ENCODE measurements at regions not wholly inside any gene's neighbourhood (a gene's known extent, or its start where the extent isn't known, plus 50 kb on each side); places are given as distances from the start of the nearest gene placed in this dataset.
"Not testable (repeated sequence)": the region's sequence is repeated elsewhere in the genome, so short reads cannot be mapped to it uniquely, and the experiment has no call there.

DNA sequence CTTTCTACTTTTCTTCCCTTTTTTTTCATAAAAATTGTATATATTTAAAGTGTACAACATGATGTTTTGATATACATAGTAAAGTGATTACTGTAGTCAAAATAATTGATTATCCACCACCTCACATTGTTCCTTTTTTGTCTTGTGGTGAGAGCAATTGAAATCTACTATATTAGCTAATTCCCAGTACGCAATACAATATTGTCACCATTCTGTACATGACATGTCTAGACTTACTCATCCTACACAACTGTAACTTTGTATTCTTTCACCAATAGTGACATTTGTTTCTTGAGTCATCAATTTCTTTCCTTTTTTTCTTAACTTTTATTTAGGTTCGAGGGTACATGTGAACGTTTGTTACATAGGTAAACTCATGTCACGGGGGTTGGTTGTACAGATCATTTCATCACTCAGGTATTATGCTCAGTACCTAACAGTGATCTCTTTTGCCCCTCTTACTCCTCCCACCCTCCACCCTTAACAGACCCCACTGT, 265.2 kb downstream of the KCNRG start:
- no peak for DNase-seq

GRCh38 chr13:50282016-50282415, 266.8 kb downstream of the KCNRG start:
- DNase-seq = no peak

DNA sequence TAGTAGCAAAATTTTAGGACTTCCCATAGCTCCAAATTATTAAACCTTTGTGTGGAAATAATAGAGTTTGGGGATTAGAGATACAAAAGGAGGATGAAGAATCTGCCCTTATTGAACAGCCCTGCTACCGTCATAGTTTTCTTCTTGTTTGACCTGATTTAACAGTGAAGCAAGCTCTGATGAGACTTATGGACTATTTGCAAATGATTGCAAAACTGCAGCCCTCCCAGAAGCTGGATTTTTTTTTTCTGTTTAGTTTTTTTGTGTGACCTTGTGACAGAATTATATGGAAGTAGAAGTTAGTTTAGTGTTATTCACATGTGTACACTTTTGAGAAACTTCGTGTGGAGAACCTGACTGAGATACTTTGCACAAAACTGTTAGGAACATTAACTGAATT, 267.8 kb downstream of the KCNRG start:
- DNase-seq = no peak

- no peak for DNase-seq
These were observed 269.3 kb downstream of the KCNRG start for GRCh38 chr13:50284540-50284939.

- no peak for DNase-seq
These were observed 270.0 kb downstream of the KCNRG start for GRCh38 chr13:50285283-50285682.

DNA sequence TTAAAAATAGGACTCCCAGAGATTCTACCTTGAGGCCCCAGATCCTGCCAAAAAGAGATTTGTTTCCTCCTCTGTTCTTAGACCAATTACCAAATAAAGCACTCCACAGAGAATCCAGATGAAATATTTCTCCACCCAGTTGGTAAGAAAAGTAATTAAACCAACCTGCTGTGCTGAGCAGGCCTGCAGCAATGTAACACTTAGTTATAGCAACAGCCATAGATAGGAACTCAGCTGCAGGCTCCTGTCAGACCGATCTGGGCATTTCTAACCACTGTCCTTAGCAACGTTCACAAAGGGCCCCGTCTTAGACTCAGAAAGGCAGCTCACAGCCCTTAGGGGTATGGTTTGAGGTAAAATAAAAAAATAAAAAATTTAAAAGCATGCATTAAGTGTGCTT, 271.1 kb downstream of the KCNRG start:
- DNase-seq = no peak

GRCh38 chr13:50290186-50290585, 274.9 kb downstream of the KCNRG start:
- no peak for DNase-seq

DNA sequence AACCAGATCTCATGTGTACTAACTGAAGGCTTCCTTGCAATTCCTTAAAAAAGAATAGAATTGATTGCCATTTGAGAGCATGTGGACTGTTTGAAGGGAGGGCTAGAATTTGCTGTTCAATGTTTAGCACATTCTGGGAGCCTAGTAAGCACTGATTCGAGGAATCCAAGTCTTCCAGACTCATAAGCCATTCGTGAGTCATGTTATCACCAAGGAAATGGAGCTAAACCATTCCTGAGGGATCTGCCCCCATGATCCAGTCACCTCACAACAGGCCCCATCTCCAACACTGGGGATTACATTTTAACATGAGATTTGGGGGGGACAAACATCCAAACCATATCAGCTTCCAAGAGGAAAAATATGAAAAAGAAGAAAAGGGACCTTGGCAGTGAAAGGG, 276.4 kb downstream of the KCNRG start:
- no peak for DNase-seq

GRCh38 chr13:50292081-50292480, 276.8 kb downstream of the KCNRG start:
- DNase-seq = no peak

GRCh38 chr13:50294425-50294824, 279.2 kb downstream of the KCNRG start:
- DNase-seq = not testable (repeated sequence)

- no peak for DNase-seq
These were observed 284.5 kb downstream of the KCNRG start for GRCh38 chr13:50299546-50300249.

GRCh38 chr13:50303963-50304721, 288.9 kb downstream of the KCNRG start:
- no peak for DNase-seq

DNA sequence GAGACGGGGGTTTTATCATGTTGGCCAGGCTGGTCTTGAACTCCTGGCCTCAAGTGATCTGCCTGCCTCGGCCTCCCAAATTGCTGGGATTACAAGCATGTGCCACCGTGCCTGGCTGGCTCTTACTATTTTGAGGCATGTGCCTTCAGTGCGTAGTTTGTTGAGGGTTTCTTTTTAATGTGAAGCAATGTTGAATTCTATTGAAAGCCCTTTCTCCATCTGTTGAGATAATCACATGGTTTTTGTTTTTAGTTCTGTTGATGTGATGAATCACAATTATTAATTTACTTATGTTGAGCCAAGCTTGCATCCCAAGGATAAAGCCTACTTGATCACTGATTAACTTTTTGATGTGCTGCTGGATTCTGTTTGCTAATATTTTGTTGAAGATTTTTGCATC, 290.9 kb downstream of the KCNRG start:
- no peak for DNase-seq

GRCh38 chr13:50309318-50309717, 294.1 kb downstream of the KCNRG start:
- DNase-seq = no peak

GRCh38 chr13:50309882-50310594, 294.8 kb downstream of the KCNRG start:
- DNase-seq = no peak

DNA sequence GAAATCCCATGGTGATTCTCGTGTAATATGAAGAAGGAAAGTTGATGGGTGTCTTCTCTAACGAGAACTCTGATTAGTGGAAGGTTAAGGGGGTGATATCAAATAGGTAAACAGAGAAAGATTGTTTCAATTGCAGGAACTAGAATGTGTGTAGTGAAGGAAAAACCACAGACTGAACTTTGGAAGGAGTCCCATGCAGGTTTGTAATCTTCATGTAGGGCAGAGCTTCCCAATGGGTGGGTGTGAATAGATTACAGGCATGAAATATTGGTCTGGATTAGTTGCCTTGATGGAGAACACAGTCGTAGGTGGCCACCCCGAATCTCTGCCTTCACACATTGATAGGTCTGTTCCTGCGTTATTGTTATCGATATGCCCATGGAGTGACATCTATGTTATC, 295.5 kb downstream of the KCNRG start:
- DNase-seq = no peak

- DNase-seq = no peak
These were observed 303.6 kb downstream of the KCNRG start for GRCh38 chr13:50318887-50319286.

GRCh38 chr13:50319635-50320255, 304.5 kb downstream of the KCNRG start:
- no peak for DNase-seq

DNA sequence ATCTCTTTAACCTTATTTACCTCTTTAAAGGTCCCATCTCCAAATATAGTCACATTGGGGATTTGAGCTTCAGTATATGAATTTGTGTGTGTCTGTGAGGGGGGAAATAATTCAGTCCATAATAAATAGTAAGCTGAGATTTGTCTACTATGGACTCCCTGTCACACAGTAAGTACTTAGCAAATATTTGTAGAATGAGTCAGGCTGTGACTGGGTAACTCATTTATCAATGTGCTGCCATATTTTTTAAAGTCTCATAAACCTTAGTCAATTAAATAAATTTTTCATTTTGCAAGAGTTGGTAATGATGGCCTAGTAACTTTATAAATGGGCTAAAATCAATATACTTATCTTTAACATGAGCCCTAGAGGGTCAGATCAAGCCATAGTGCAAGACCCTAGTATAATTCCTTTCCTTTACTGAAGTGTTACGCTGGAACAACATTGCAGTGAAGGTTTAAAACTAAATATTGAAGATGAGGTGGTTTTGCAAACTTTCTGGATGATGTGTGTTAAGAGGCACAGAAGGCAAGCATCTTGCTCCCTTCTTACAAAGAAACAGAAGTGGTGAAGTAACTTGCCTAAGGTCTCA, 305.1 kb downstream of the KCNRG start:
- no peak for DNase-seq

DNA sequence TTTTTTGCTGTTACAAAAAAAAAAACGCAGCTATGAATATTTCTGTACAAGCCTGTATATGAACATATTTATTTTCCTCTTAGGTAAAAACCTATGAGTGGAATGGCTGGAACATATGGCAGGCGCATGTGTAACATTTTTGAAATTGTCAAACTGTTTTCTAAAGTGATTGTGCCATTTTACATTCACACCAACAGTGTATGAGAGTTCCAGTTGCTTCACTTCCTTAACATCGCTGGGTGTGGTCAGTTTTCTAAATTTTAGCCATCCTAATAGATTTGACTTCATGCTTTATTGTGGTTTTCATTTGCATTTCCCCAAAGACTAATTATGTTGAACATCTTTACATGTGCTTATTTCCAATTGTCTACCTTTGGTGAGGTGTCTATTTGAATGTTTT, 306.8 kb downstream of the KCNRG start:
- no peak for DNase-seq

- no peak for DNase-seq
These were observed 308.3 kb downstream of the KCNRG start for GRCh38 chr13:50323440-50324065.

GRCh38 chr13:50326271-50326670, 311.0 kb downstream of the KCNRG start:
- DNase-seq = no peak

Measured in T-helper 9 cell (primary cell).